Lower leg skin (tissue), 4 donors: ENCODE measurements at regions not wholly inside any gene's neighbourhood (a gene's known extent, or its start where the extent isn't known, plus 50 kb on each side); places are given as distances from the start of the nearest gene placed in this dataset.

ENCODE experiments used
- DNase-seq, 2 donors: peaks; one replicate each; pipeline ENCODE4 v3.0.0-alpha.2; 2019; ENCODE audit warnings: low spot score in 2 of 2
- H3K4me3 ChIP-seq: fragments of 200-600 bp; sonication (generic); 2 replicates; pipeline ENCODE4 v1.5.1; 2017; ENCODE audit warnings: mild to moderate bottlenecking, low read depth; ENCODE audit not compliant: poor library complexity, severe bottlenecking
- POLR2A ChIP-seq, 2 donors: fragments of 450-650 bp; IDR thresholded peaks; one replicate each; pipeline ENCODE4 v1.6.1; 2016 to 2017; ENCODE audit warnings: antibody characterized with exemption in 2 of 2, mild to moderate bottlenecking in 1 of 2, moderate library complexity in 1 of 2
- WGBS, 2 donors: methylation state at CpG; one replicate each; pipeline ENCODE4 v1.1.5; 2018; 5-methylcytosine and 5-hydroxymethylcytosine counted together
- intact Hi-C: fragments of 100-400 bp; cut with DNase I; formaldehyde crosslinking; loops from one replicate; pipeline ENCODE4 v1.15.0; 2023; ENCODE audit warnings: low total_unique reads
- TF ChIP-seq, protein P1 (sequence below), 3 donors: fragments of 450-650 bp; IDR thresholded peaks; one replicate each; pipeline ENCODE4 v1.5.1; 2016; ENCODE audit warnings: antibody characterized with exemption in 3 of 3, mild to moderate bottlenecking in 3 of 3, moderate library complexity in 2 of 3

DNA sequence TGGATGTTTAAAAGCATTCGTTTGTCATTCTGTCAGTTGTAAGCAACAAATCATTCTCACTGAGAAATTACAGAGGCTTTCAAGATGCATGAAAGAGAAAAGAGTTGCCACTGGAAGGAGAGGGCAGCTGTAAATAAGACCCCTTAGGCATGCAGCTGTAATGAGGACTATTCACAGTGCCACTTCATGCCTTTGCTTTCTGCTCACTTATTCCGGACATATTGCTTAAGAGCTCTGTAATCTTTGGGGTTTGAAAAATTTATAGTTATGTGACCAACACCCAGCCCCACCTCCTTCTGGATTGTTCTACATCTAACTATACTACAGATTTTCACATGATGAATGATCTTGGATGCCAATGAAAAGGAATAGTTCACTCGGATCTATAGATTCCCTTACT, 194.8 kb upstream of the DCN start:
- intact Hi-C loops: loop anchor here (10.0 kb wide), 1 partner anchor 1267 kb away; no protein-coding TSS in a partner anchor
- H3K4me3 ChIP-seq: no peak overlapping the region
- WGBS, 2 donors: 71 to 74% methylated on average over 3 of the region's 3 CpGs
- TF ChIP-seq POLR2A (IDR thresholded peaks at IDR 0.05): no peak
- TF ChIP-seq, protein P1, sequence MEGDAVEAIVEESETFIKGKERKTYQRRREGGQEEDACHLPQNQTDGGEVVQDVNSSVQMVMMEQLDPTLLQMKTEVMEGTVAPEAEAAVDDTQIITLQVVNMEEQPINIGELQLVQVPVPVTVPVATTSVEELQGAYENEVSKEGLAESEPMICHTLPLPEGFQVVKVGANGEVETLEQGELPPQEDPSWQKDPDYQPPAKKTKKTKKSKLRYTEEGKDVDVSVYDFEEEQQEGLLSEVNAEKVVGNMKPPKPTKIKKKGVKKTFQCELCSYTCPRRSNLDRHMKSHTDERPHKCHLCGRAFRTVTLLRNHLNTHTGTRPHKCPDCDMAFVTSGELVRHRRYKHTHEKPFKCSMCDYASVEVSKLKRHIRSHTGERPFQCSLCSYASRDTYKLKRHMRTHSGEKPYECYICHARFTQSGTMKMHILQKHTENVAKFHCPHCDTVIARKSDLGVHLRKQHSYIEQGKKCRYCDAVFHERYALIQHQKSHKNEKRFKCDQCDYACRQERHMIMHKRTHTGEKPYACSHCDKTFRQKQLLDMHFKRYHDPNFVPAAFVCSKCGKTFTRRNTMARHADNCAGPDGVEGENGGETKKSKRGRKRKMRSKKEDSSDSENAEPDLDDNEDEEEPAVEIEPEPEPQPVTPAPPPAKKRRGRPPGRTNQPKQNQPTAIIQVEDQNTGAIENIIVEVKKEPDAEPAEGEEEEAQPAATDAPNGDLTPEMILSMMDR (IDR thresholded peaks at IDR 0.05): no peak
- DNase-seq: no peak

DNA sequence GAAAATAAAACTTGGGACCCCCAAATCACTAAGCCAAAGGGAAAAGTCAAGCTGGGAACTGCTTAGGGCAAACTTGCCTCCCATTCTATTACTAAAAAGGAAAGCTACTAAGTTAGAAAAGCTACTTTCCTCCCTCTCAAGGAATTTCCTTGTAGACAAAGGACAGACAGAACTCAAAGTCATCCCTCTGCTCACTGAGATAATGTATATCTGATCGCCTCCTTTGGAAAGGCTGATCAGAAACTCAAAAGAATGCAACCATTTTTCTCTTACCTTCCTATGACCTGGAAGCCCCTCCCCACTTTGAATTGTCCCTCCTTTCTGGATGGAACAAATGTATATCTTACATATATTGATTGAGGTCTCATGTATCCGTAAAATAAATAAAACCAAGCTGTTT, 190.5 kb upstream of the DCN start:
- intact Hi-C loops: loop anchor here (10.0 kb wide), 1 partner anchor 1272 kb away; no protein-coding TSS in a partner anchor
- H3K4me3 ChIP-seq: no peak overlapping the region
- DNase-seq: no peak
- TF ChIP-seq, protein P1 (IDR thresholded peaks at IDR 0.05): no peak
- no peak for TF ChIP-seq POLR2A (IDR thresholded peaks at IDR 0.05)
- WGBS, 2 donors: 93 to 98% methylated on average over 2 of the region's 2 CpGs

DNA sequence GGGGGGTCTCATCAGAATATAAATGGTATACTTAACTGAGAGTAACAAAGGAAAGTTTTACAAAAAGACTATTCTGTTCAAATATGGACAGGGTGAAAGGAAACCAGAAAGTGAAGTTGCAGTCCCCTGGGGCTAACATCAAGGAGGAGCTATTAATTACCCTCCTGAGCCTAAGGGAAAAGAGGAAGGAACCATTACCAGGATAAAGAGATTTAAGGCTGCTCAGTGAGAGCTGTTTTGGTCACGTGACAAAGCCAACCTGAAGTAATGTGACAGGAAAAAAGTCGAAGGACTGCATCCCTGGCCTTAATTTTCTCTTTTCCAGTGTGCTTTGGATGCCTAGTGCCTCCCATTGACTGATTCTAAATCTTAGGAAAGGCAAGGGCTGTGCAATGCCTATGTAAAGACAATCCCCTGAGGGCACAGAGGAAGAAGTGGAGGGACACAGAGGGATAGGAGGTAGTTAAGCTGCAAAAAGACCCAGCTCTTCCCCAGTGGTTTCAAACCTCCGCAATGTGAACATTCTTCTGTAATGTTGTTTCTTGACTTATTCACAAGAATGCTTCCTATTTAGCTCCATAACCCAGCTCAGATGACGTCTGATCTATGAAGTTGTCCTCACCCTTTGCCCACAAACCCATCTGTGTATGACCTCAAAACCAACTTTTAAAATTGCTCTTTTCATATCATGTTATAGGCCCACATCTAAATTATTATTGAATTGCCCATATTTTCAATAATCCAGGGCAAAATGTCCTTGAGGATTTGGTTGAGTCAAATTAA, 187.7 kb upstream of the DCN start:
- TF ChIP-seq POLR2A (IDR thresholded peaks at IDR 0.05): no peak
- TF ChIP-seq, protein P1 (IDR thresholded peaks at IDR 0.05): no peak
- WGBS, 2 donors: 70% methylated on average over 4 of the region's 4 CpGs
- no peak for DNase-seq
- intact Hi-C loops: loop anchor here (10.0 kb wide), 1 partner anchor 1275 kb away; no protein-coding TSS in a partner anchor
- no peak overlapping the region for H3K4me3 ChIP-seq

DNA sequence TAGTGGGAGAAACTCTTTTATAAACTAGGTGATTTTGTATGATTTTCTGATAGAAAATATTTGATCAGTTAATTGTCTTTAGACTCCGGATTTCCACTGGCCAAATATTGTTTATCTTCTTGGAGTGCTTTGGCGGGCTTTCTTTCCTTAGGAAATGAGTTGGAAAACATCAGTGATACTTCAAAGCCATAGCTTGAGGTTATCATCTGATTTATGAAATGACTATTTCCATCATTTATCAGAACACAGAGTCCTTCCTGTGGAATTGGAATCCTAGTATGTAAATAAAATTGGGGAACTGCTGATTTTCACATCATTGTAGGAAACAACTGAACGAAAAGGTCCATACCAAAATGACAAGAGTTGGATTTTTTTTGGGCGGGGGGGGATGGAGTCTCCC, 186.0 kb upstream of the DCN start:
- DNase-seq: no peak
- WGBS, 2 donors: 81 to 84% methylated on average over 4 of the region's 4 CpGs
- H3K4me3 ChIP-seq: no peak overlapping the region
- intact Hi-C loops: no loop called here
- TF ChIP-seq, protein P1 (IDR thresholded peaks at IDR 0.05): no peak
- TF ChIP-seq POLR2A (IDR thresholded peaks at IDR 0.05): no peak

DNA sequence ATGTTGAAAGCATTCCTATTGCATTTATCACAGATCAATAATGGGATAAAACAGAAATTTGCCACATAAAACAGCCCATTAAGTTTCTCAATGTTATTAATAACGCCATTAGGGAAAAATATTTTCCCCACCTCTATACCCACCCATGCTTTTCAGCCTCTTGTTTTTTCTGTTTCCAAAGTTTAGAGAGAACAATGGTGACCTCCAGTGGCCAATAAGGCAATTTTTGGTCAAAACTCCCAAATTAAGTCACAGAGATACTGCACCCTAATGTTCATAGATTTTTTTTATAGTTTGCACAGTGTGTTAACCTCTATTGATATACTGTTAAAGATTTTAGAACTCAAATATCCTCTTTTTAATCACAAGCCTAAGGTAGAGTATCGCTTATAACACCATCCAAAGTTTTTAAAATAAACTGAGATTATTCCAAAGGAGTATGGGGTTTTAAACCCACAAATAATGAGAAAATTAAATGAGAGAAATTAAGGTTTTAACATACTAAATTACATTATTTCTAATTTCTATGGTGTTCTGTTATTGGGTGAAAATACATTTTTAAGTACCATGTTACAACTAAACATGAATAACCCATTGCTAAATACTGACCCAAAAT, 184.7 kb upstream of the DCN start:
- no peak overlapping the region for H3K4me3 ChIP-seq
- WGBS, 2 donors: 67 to 70% methylated on average over 2 of the region's 2 CpGs
- TF ChIP-seq, protein P1 (IDR thresholded peaks at IDR 0.05): no peak
- no peak for TF ChIP-seq POLR2A (IDR thresholded peaks at IDR 0.05)
- DNase-seq: no peak
- intact Hi-C loops: no loop called here
